ENCODE measurements at regions not wholly inside any gene's neighbourhood (a gene's known extent, or its start where the extent isn't known, plus 50 kb on each side); places are given as distances from the start of the nearest gene placed in this dataset.

GRCh38 chr9:87115785-87116184 is 168.5 kb upstream of the GAS1 start:
- FAIRE-seq = no peak
- no peak for DNase-seq (ENCODE audit: low spot score)

GRCh38 chr9:87116492-87116891 is 169.2 kb upstream of the GAS1 start:
- FAIRE-seq = no peak
- DNase-seq (ENCODE audit: low spot score) = no peak

GRCh38 chr9:87118594-87118993 is 171.3 kb upstream of the GAS1 start:
- FAIRE-seq (no peak), DNase-seq (ENCODE audit: low spot score) (no peak)

GRCh38 chr9:87119328-87119881 is 172.1 kb upstream of the GAS1 start:
- FAIRE-seq (no peak), DNase-seq (ENCODE audit: low spot score) (no peak)

- FAIRE-seq (no peak), DNase-seq (ENCODE audit: low spot score) (no peak)
These were observed 173.3 kb upstream of the GAS1 start for GRCh38 chr9:87120610-87121009.

GRCh38 chr9:87122947-87123685 is 175.8 kb upstream of the GAS1 start:
- DNase-seq (ENCODE audit: low spot score) (peak; percentile 36), FAIRE-seq (no peak)

- FAIRE-seq = no peak
These were observed 176.5 kb upstream of the GAS1 start for GRCh38 chr9:87123830-87124229.

GRCh38 chr9:87125819-87126218 is 178.5 kb upstream of the GAS1 start:
- FAIRE-seq (no peak), DNase-seq (ENCODE audit: low spot score) (no peak)

More at GRCh38 chr9:87123830-87124229, 176.5 kb upstream of the GAS1 start:
- no peak for DNase-seq (ENCODE audit: low spot score)

- FAIRE-seq (no peak), DNase-seq (ENCODE audit: low spot score) (no peak)
These were observed 180.2 kb upstream of the GAS1 start for GRCh38 chr9:87127543-87127942.

- FAIRE-seq (no peak), DNase-seq (ENCODE audit: low spot score) (no peak)
These were observed 180.8 kb upstream of the GAS1 start for GRCh38 chr9:87127978-87128614.

GRCh38 chr9:87128844-87129493 is 181.7 kb upstream of the GAS1 start:
- FAIRE-seq (no peak), DNase-seq (ENCODE audit: low spot score) (no peak)

- DNase-seq (ENCODE audit: low spot score) (no peak), FAIRE-seq (no peak)
These were observed 187.8 kb upstream of the GAS1 start for GRCh38 chr9:87135074-87135473.

GRCh38 chr9:87137718-87138117 is 190.4 kb upstream of the GAS1 start:
- DNase-seq (ENCODE audit: low spot score) = no peak

GRCh38 chr9:87138128-87139040 is 191.1 kb upstream of the GAS1 start:
- no peak for DNase-seq (ENCODE audit: low spot score)
- no peak for FAIRE-seq

More at GRCh38 chr9:87137718-87138117, 190.4 kb upstream of the GAS1 start:
- FAIRE-seq = no peak

- FAIRE-seq = no peak
- no peak for DNase-seq (ENCODE audit: low spot score)
These were observed 191.9 kb upstream of the GAS1 start for GRCh38 chr9:87139099-87139730.

GRCh38 chr9:87140142-87140541 is 192.8 kb upstream of the GAS1 start:
- FAIRE-seq = no peak
- no peak for DNase-seq (ENCODE audit: low spot score)

GRCh38 chr9:87140605-87141109 is 193.4 kb upstream of the GAS1 start:
- DNase-seq (ENCODE audit: low spot score) (no peak), FAIRE-seq (no peak)

GRCh38 chr9:87141124-87141523 is 193.8 kb upstream of the GAS1 start:
- DNase-seq (ENCODE audit: low spot score) = no peak
- no peak for FAIRE-seq

GRCh38 chr9:87146933-87147332 is 199.6 kb upstream of the GAS1 start:
- FAIRE-seq (no peak), DNase-seq (ENCODE audit: low spot score) (no peak)

GRCh38 chr9:87147839-87148238 is 200.5 kb upstream of the GAS1 start:
- no peak for FAIRE-seq
- DNase-seq (ENCODE audit: low spot score) = peak; percentile 13
